ENCODE measurements at regions not wholly inside any gene's neighbourhood (a gene's known extent, or its start where the extent isn't known, plus 50 kb on each side); places are given as distances from the start of the nearest gene placed in this dataset.

GRCh38 chr2:118609138-118609537 lies 238.3 kb downstream of the EN1 start (continued):
- TF ChIP-seq TEAD1 (CRISPR knock-in tag; IDR thresholded peaks at IDR 0.05) = no peak

GRCh38 chr2:118607641-118608040 lies 239.8 kb downstream of the EN1 start:
- TF ChIP-seq SOX15 (CRISPR knock-in tag; IDR thresholded peaks at IDR 0.05) (no peak), SMAD4 (CRISPR knock-in tag; IDR thresholded peaks at IDR 0.05) (no peak), ZNF219 (CRISPR knock-in tag; IDR thresholded peaks at IDR 0.05; ENCODE audit: borderline replicate concordance) (no peak), USF2 (CRISPR knock-in tag; IDR thresholded peaks at IDR 0.05) (no peak), ARID4B (CRISPR knock-in tag; IDR thresholded peaks at IDR 0.05; ENCODE audit: borderline replicate concordance) (no peak), ZBTB21 (CRISPR knock-in tag; IDR thresholded peaks at IDR 0.05; ENCODE audit: borderline replicate concordance) (no peak), ZNF232 (CRISPR knock-in tag; IDR thresholded peaks at IDR 0.05) (no peak), STAT6 (CRISPR knock-in tag; conservative IDR thresholded peaks at IDR 0.05; ENCODE audit: low read depth) (no peak), TP53 (CRISPR knock-in tag; IDR thresholded peaks at IDR 0.05) (no peak), SP1 (CRISPR knock-in tag; conservative IDR thresholded peaks at IDR 0.05) (no peak), TEAD1 (CRISPR knock-in tag; IDR thresholded peaks at IDR 0.05) (no peak), MLX (CRISPR knock-in tag; IDR thresholded peaks at IDR 0.05) (no peak), FOXP4 (CRISPR knock-in tag; IDR thresholded peaks at IDR 0.05) (no peak)
- no peaks in the 10 kb centered on the region for H3K27me3 Mint-ChIP-seq (ENCODE audit: low read depth)
- H3K4me1 Mint-ChIP-seq = peaks cover 9% of the 10 kb centered on the region
- no peak overlapping the region for H3K4me3 Mint-ChIP-seq
- ChIA-PET CTCF (no interaction called here), POLR2A (no interaction called here)
- no peak overlapping the region for H3K27ac Mint-ChIP-seq
- ATAC-seq (no peak), DNase-seq (ENCODE audit: low spot score) (no peak)
- H3K36me3 Mint-ChIP-seq = no peaks in the 10 kb centered on the region
- H3K9me3 Mint-ChIP-seq = peaks cover 7% of the 10 kb centered on the region

GRCh38 chr2:118604811-118605210 lies 242.6 kb downstream of the EN1 start:
- Mint-ChIP-seq H3K4me1 (peaks cover 9% of the 10 kb centered on the region), H3K36me3 (peaks cover 26% of the 10 kb centered on the region), H3K27ac (no peak overlapping the region), H3K27me3 (ENCODE audit: low read depth) (peaks cover 3% of the 10 kb centered on the region; the same call in 1 of the 2 replicates), H3K9me3 (peaks cover 28% of the 10 kb centered on the region), H3K4me3 (no peak overlapping the region)
- POLR2A ChIA-PET = interaction anchor here (0.6 kb wide), 1 partner anchor 49 kb away, joined by 3 read pairs; no protein-coding TSS in a partner anchor
- ATAC-seq = no peak
- CTCF ChIA-PET = no interaction called here
- no peak for DNase-seq (ENCODE audit: low spot score)
- TF ChIP-seq NR2C2 (CRISPR knock-in tag; IDR thresholded peaks at IDR 0.05) (no peak), ZMAT4 (CRISPR knock-in tag; IDR thresholded peaks at IDR 0.05) (no peak), STAT6 (CRISPR knock-in tag; conservative IDR thresholded peaks at IDR 0.05; ENCODE audit: low read depth) (no peak)

Measured in WTC11 (cell line).